Lung (tissue), 11 donors: ENCODE measurements at regions not wholly inside any gene's neighbourhood (a gene's known extent, or its start where the extent isn't known, plus 50 kb on each side); places are given as distances from the start of the nearest gene placed in this dataset.

Experiments
- ATAC-seq: fragments of 200-7000 bp; cut with Tn5 transposase; one replicate; pipeline ENCODE4 v1.9.1; 2020; ENCODE audit warnings: moderate number of reproducible peaks; ENCODE audit not compliant: insufficient read depth, low FRiP score
- DNase-seq, 3 donors: peaks; one replicate each; pipeline ENCODE4 v3.0.0-alpha.2; 2013 to 2017
- H3K27ac ChIP-seq, 2 donors: one replicate each; pipeline ENCODE4 v1.5.1; 2013; ENCODE audit warnings: mild to moderate bottlenecking in 2 of 2, moderate library complexity in 2 of 2, control low read depth in 1 of 2, inconsistent platforms in 1 of 2, low read depth in 1 of 2, low read length in 1 of 2
- H3K27me3 ChIP-seq, 3 donors: one replicate each; pipeline ENCODE4 v1.5.1; 2013; ENCODE audit warnings: low read length in 2 of 3; ENCODE audit not compliant: control insufficient read depth in 3 of 3, insufficient read depth in 3 of 3
- H3K36me3 ChIP-seq, 4 donors: one replicate each; pipeline ENCODE4 v1.5.1; 2013; ENCODE audit warnings: low read length in 4 of 4, mild to moderate bottlenecking in 1 of 4, moderate library complexity in 1 of 4; ENCODE audit not compliant: control insufficient read depth in 4 of 4, insufficient read depth in 4 of 4
- H3K4me1 ChIP-seq, 5 donors: one replicate each; pipeline ENCODE4 v1.5.1; 2013; ENCODE audit warnings: low read length in 5 of 5, mild to moderate bottlenecking in 2 of 5, moderate library complexity in 1 of 5; ENCODE audit not compliant: control insufficient read depth in 5 of 5, insufficient read depth in 5 of 5
- H3K4me3 ChIP-seq: one replicate; pipeline ENCODE4 v1.5.1; 2013; ENCODE audit warnings: mild to moderate bottlenecking, control low read depth, moderate library complexity
- H3K9ac ChIP-seq, 2 donors: one replicate each; pipeline ENCODE4 v1.5.1; 2013; ENCODE audit warnings: low read length in 2 of 2, control low read depth in 1 of 2; ENCODE audit not compliant: insufficient read depth in 1 of 2
- H3K9me3 ChIP-seq, 4 donors: one replicate each; pipeline ENCODE4 v1.5.1; 2013; ENCODE audit warnings: low read length in 3 of 4, mild to moderate bottlenecking in 1 of 4, moderate library complexity in 1 of 4; ENCODE audit not compliant: control insufficient read depth in 4 of 4, insufficient read depth in 3 of 4
- WGBS, 2 donors: extraction: QIAGEN DNeasy Blood & Tissue Kit; methylation state at CpG; one replicate each; pipeline ENCODE4 v1.1.7; 2013; 5-methylcytosine and 5-hydroxymethylcytosine counted together
- TF ChIP-seq, protein P1 (sequence below): IDR thresholded peaks from 2 replicates; pipeline ENCODE4 v1.5.1; 2012; ENCODE audit warnings: mild to moderate bottlenecking; ENCODE audit errors: control extremely low read depth, extremely low read depth
- donor health status: control.
- donor health status: control.
- donor health status: Bipolar disorder and iron deficiency.
- donor health status: healthy.
- donor health status: DM: yes; HTN: yes; CAD: no.

DNA sequence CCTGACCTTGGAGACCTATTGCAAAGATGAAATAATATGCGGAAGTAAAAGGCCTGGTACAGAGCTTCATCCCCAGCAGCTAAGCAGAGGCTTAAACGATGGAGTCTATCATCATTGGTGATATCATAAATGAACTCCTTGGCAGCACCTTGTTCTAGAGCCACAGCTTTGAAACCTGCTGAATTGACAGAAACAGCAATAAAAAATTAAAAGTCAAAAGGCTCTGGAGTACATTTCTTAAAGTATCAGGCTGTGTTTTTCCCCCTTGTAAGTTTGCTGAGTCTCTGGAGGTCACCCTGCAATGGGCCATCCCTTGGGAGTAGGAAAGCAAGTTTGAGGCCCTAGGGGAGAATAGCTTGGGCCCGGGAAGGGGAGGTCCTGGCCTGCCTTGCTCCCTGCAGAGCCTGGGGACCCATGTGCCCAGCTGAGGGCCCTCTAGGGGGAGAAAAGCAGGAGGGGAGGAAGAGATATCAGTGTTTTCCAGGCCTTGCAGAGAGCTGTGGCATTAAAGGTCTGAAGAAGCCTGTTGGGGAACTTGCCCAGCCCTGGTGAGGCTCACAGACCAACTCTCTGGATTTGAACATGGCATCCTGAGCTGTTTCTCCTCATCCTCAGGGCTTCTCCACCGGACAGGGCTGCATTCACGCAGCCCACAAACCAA, 416.1 kb downstream of the ZNF536 start:
- Histone ChIP-seq H3K4me3 (no peak overlapping the region), H3K36me3 (no peaks in the 10 kb centered on the region), H3K27ac (no peak overlapping the region), H3K9me3 (no peaks in the 10 kb centered on the region), H3K27me3 (no peaks in the 10 kb centered on the region), H3K9ac (no peak overlapping the region), H3K4me1 (peaks cover 0 to 8% (median 0%) of the 10 kb centered on the region in 5 donors)
- ATAC-seq: no peak
- TF ChIP-seq, protein P1, sequence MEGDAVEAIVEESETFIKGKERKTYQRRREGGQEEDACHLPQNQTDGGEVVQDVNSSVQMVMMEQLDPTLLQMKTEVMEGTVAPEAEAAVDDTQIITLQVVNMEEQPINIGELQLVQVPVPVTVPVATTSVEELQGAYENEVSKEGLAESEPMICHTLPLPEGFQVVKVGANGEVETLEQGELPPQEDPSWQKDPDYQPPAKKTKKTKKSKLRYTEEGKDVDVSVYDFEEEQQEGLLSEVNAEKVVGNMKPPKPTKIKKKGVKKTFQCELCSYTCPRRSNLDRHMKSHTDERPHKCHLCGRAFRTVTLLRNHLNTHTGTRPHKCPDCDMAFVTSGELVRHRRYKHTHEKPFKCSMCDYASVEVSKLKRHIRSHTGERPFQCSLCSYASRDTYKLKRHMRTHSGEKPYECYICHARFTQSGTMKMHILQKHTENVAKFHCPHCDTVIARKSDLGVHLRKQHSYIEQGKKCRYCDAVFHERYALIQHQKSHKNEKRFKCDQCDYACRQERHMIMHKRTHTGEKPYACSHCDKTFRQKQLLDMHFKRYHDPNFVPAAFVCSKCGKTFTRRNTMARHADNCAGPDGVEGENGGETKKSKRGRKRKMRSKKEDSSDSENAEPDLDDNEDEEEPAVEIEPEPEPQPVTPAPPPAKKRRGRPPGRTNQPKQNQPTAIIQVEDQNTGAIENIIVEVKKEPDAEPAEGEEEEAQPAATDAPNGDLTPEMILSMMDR: no peak
- 88 to 92% methylated on average over 5 of the region's 5 CpGs for WGBS, 2 donors
- no peak for DNase-seq

DNA sequence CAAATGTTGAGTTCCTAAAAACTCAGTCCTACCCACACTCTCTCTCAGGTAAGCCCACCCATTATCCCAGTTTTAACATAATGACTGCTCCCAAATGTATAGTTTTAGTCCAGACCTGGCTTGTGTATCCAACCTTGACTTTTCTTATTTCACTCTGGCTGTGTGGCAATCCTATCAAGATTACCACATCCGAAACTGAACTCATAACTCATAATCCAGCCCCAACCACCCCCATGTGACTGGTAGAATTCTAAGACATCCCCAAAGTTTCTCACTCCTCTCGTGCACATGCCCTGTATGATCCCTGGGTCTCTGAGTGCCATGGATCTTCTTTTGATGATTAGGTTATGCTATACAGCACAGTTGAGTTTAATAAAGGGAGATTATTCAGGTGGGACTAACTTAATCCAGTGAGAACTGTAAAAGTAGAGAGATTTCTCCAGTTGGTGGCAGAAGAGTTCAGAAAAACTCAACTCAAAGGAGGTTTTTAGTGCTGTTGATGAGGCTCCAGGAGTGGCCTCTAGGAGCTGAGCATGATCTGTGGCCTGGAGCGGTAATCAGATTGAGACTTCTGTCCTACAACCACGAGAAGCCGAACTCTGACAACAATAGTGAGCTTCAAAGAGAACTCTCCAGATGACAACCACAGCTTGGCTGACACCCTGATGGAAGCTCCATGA, 413.4 kb downstream of the ZNF536 start:
- Histone ChIP-seq H3K4me1 (peaks cover 0 to 1% (median 0%) of the 10 kb centered on the region in 5 donors), H3K36me3 (no peaks in the 10 kb centered on the region), H3K4me3 (no peak overlapping the region), H3K9me3 (no peaks in the 10 kb centered on the region), H3K9ac (no peak overlapping the region), H3K27ac (no peak overlapping the region), H3K27me3 (no peaks in the 10 kb centered on the region)
- TF ChIP-seq, protein P1: no peak
- no peak for ATAC-seq
- WGBS, 2 donors: 70 to 77% methylated on average over 5 of the region's 5 CpGs
- DNase-seq: peak in 2 of 3 donors; percentile 43 to 45

DNA sequence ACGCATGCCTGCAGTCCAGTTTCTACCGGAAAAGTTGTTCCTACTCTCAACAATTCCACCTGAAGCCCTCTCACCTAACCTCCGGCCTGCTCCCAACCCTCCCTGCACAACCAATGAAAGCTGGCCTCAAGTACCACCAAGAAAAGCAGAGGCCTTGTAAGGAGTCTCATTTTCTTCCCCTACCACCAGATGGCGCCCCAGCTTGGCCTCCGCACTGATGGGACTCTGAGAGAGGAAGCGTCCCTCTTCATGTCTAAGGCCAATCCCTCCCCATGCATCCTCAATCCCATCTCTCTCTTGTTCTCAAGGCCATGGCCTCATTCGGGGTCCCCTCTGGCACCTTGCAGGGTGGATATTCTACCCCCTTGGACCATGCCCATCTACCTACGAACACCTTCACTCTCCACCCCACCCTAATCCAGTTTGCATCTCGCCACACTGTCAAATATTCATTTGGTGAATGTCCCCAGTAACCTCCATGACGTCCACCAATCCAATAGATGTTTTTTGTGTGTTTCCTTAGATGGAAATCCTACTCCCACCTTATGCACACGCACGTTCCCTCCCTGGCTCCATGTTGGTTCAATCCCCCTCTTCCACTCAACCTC, 412.8 kb downstream of the ZNF536 start:
- H3K9ac ChIP-seq: no peak overlapping the region
- no peak overlapping the region for H3K27ac ChIP-seq
- H3K36me3 ChIP-seq: no peaks in the 10 kb centered on the region
- H3K4me3 ChIP-seq: no peak overlapping the region
- TF ChIP-seq, protein P1: peak; percentile 45
- H3K4me1 ChIP-seq: peaks cover 0 to 7% (median 0%) of the 10 kb centered on the region in 5 donors
- H3K27me3 ChIP-seq: no peaks in the 10 kb centered on the region
- ATAC-seq (no peak), DNase-seq (peak; percentile 33 to 43 (median 38))
- 57 to 62% methylated on average over 12 of the region's 12 CpGs for WGBS, 2 donors
- H3K9me3 ChIP-seq: no peaks in the 10 kb centered on the region
